Body of pancreas (tissue), 4 donors: ENCODE measurements at regions not wholly inside any gene's neighbourhood (a gene's known extent, or its start where the extent isn't known, plus 50 kb on each side); places are given as distances from the start of the nearest gene placed in this dataset.

ENCODE experiments used
- POLR2A ChIP-seq, 3 donors: fragments of 450-650 bp; IDR thresholded peaks; one replicate each; pipeline ENCODE4 v1.6.1; 2016; ENCODE audit warnings: antibody characterized with exemption in 3 of 3, mild to moderate bottlenecking in 2 of 3
- TF ChIP-seq, protein P1 (sequence below), 7 experiments: fragments of 450-650 bp in 4 of 7; fragments of 200-600 bp in 3 of 7; sonication (generic) in 3 of 7; IDR thresholded peaks; one replicate each; pipeline ENCODE4 v1.5.1; 2016 to 2019; ENCODE audit warnings: antibody characterized with exemption in 7 of 7

- TF ChIP-seq, protein P1, sequence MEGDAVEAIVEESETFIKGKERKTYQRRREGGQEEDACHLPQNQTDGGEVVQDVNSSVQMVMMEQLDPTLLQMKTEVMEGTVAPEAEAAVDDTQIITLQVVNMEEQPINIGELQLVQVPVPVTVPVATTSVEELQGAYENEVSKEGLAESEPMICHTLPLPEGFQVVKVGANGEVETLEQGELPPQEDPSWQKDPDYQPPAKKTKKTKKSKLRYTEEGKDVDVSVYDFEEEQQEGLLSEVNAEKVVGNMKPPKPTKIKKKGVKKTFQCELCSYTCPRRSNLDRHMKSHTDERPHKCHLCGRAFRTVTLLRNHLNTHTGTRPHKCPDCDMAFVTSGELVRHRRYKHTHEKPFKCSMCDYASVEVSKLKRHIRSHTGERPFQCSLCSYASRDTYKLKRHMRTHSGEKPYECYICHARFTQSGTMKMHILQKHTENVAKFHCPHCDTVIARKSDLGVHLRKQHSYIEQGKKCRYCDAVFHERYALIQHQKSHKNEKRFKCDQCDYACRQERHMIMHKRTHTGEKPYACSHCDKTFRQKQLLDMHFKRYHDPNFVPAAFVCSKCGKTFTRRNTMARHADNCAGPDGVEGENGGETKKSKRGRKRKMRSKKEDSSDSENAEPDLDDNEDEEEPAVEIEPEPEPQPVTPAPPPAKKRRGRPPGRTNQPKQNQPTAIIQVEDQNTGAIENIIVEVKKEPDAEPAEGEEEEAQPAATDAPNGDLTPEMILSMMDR (IDR thresholded peaks at IDR 0.05) = no peak
- no peak for TF ChIP-seq POLR2A (IDR thresholded peaks at IDR 0.05)
Measured at GRCh38 chr9:107153336-107153735, 129.7 kb upstream of the RAD23B start.
